ENCODE measurements at regions not wholly inside any gene's neighbourhood (a gene's known extent, or its start where the extent isn't known, plus 50 kb on each side); places are given as distances from the start of the nearest gene placed in this dataset.
A peak's percentile ranks its signal among the peaks of the same experiment; 100 is the strongest.

DNA sequence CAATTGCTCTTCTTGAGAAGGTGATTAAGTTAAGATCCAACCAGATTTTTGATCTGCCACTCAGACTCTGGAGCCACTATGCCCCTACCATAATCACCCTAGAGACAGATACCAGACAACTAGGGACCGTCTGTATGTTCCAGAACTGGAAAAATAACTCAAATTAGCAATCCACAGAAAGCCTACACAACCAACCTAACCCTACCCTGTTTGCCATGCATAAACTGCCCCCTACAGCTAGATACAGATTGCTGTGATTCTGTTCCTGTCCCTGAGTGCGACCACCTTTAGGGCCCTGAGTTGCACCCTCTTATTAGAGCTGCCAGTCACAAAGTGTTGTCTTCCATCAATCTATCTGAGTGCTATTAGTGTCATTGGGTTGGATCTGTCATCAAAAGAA is 929.8 kb upstream of the SLITRK1 start:
- TF ChIP-seq, protein P1, sequence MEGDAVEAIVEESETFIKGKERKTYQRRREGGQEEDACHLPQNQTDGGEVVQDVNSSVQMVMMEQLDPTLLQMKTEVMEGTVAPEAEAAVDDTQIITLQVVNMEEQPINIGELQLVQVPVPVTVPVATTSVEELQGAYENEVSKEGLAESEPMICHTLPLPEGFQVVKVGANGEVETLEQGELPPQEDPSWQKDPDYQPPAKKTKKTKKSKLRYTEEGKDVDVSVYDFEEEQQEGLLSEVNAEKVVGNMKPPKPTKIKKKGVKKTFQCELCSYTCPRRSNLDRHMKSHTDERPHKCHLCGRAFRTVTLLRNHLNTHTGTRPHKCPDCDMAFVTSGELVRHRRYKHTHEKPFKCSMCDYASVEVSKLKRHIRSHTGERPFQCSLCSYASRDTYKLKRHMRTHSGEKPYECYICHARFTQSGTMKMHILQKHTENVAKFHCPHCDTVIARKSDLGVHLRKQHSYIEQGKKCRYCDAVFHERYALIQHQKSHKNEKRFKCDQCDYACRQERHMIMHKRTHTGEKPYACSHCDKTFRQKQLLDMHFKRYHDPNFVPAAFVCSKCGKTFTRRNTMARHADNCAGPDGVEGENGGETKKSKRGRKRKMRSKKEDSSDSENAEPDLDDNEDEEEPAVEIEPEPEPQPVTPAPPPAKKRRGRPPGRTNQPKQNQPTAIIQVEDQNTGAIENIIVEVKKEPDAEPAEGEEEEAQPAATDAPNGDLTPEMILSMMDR (IDR thresholded peaks at IDR 0.05) = peak; percentile 31
- no peak for TF ChIP-seq EZH2 (IDR thresholded peaks at IDR 0.05)
- no peak for TF ChIP-seq EZH2phosphoT487 (IDR thresholded peaks at IDR 0.05)
